BJ (cell line): ENCODE measurements at regions not wholly inside any gene's neighbourhood (a gene's known extent, or its start where the extent isn't known, plus 50 kb on each side); places are given as distances from the start of the nearest gene placed in this dataset.

Experiments
- CTCF ChIA-PET: fragments of 350-600 bp; formaldehyde crosslinking; extraction: SDS; loops from one replicate; lab custom pipeline; 2021; ENCODE audit warnings: antibody characterized with exemption, inconsistent platforms; lab: Yijun Ruan, JAX
- POLR2A ChIA-PET: fragments of 300-600 bp; sonication (Branson Sonifier 250); formaldehyde crosslinking; extraction: SDS; loops from one replicate; lab custom pipeline; 2021; ENCODE audit warnings: antibody characterized with exemption; lab: Charles Lee
- DNase-seq: peaks from one replicate; pipeline ENCODE4 v3.0.0-alpha.2; 2011; ENCODE audit warnings: low read depth
- H3K27me3 ChIP-seq: 2 replicates; pipeline ENCODE4 v1.6.0; 2011; ENCODE audit warnings: low read length; ENCODE audit not compliant: control insufficient read depth, insufficient read depth
- H3K36me3 ChIP-seq: 2 replicates; pipeline ENCODE4 v1.5.1; 2011; ENCODE audit warnings: low read length; ENCODE audit not compliant: control insufficient read depth, insufficient read depth
- H3K4me3 ChIP-seq: 2 replicates; pipeline ENCODE4 v1.5.1; 2011; ENCODE audit warnings: low read depth, mild to moderate bottlenecking, control low read depth, low read length
- TF ChIP-seq, protein P1 (sequence below): IDR thresholded peaks from 2 replicates; pipeline ENCODE4 v1.5.1; 2011; ENCODE audit warnings: low read depth, mild to moderate bottlenecking, control low read depth, inconsistent platforms, low read length, moderate library complexity; ENCODE audit not compliant: insufficient read depth

- ChIA-PET POLR2A (no interaction called here), CTCF (interaction anchor here (0.6 to 0.8 kb wide), 2 partner anchors 10 to 698 kb away, joined by 3 read pairs; no protein-coding TSS in a partner anchor)
- no peak for DNase-seq
- Histone ChIP-seq H3K36me3 (no peaks in the 10 kb centered on the region), H3K4me3 (no peak overlapping the region), H3K27me3 (peaks cover under 1% of the 10 kb centered on the region)
- TF ChIP-seq, protein P1, sequence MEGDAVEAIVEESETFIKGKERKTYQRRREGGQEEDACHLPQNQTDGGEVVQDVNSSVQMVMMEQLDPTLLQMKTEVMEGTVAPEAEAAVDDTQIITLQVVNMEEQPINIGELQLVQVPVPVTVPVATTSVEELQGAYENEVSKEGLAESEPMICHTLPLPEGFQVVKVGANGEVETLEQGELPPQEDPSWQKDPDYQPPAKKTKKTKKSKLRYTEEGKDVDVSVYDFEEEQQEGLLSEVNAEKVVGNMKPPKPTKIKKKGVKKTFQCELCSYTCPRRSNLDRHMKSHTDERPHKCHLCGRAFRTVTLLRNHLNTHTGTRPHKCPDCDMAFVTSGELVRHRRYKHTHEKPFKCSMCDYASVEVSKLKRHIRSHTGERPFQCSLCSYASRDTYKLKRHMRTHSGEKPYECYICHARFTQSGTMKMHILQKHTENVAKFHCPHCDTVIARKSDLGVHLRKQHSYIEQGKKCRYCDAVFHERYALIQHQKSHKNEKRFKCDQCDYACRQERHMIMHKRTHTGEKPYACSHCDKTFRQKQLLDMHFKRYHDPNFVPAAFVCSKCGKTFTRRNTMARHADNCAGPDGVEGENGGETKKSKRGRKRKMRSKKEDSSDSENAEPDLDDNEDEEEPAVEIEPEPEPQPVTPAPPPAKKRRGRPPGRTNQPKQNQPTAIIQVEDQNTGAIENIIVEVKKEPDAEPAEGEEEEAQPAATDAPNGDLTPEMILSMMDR: no peak
Observed at GRCh38 chr3:13199006-13199776, 126.0 kb upstream of the IQSEC1 start.

DNA sequence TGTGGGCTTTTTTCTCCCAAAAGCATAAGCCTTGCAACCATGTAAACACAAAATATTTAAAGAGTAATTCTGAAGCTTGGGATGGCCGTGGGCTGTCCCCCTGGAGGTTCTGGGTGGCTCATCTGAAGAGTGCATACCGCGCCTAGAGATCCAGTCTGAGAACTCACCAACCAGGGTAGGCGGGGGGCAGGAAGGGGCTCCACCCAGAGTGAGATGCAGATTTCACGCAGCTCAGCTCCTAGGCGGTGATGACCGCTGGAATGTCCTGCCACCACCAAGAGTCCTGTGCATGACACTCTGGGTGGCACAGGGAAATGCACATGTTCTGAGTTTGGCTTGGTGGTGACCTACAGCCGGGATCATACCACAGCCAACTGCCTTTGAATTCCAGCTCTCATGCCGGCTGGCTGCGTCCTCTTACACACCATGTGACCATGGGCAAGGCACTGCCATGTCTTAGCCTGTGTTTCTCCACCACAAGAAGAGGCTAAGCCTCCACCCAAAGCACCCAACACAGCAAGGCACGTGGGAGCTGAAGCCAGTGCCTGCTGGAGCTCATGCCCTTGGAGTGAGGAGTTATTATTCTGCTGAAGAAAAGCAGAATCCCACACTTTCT lies 125.1 kb upstream of the IQSEC1 start:
- DNase-seq: no peak
- ChIA-PET CTCF (interaction anchor here (0.6 to 1.3 kb wide), 3 partner anchors 9 to 699 kb away, joined by 3 read pairs; no protein-coding TSS in a partner anchor), POLR2A (no interaction called here)
- no peaks in the 10 kb centered on the region; the same call in 1 of the 2 replicates for H3K27me3 ChIP-seq
- H3K4me3 ChIP-seq: no peak overlapping the region
- TF ChIP-seq, protein P1: no peak
- no peaks in the 10 kb centered on the region for H3K36me3 ChIP-seq

GRCh38 chr3:13197795-13198194 lies 124.6 kb upstream of the IQSEC1 start:
- ChIA-PET CTCF (interaction anchor here (1.3 kb wide), 1 partner anchor 255 kb away, joined by 3 read pairs; no protein-coding TSS in a partner anchor), POLR2A (no interaction called here)
- no peaks in the 10 kb centered on the region; the same call in 1 of the 2 replicates for H3K27me3 ChIP-seq
- H3K36me3 ChIP-seq: no peaks in the 10 kb centered on the region
- TF ChIP-seq, protein P1: no peak
- no peak overlapping the region for H3K4me3 ChIP-seq
- no peak for DNase-seq

GRCh38 chr3:13197281-13197680 lies 124.1 kb upstream of the IQSEC1 start:
- Histone ChIP-seq H3K27me3 (no peaks in the 10 kb centered on the region; the same call in 1 of the 2 replicates), H3K36me3 (no peaks in the 10 kb centered on the region), H3K4me3 (no peak overlapping the region)
- TF ChIP-seq, protein P1: no peak
- DNase-seq: no peak
- ChIA-PET POLR2A (no interaction called here), CTCF (interaction anchor here (1.3 kb wide), 1 partner anchor 256 kb away, joined by 3 read pairs; no protein-coding TSS in a partner anchor)

- CTCF ChIA-PET: no interaction called here
- no peaks in the 10 kb centered on the region for H3K27me3 ChIP-seq
- POLR2A ChIA-PET: no interaction called here
- H3K36me3 ChIP-seq: no peaks in the 10 kb centered on the region
- TF ChIP-seq, protein P1: no peak
- no peak for DNase-seq
- no peak overlapping the region for H3K4me3 ChIP-seq
Observed at GRCh38 chr3:13195374-13195773, 122.1 kb upstream of the IQSEC1 start.
